HG02981 (cell line): ENCODE measurements at regions not wholly inside any gene's neighbourhood (a gene's known extent, or its start where the extent isn't known, plus 50 kb on each side); places are given as distances from the start of the nearest gene placed in this dataset.
"Not testable (repeated sequence)": the region's sequence is repeated elsewhere in the genome, so short reads cannot be mapped to it uniquely, and the experiment has no call there.

ENCODE experiments used
- ATAC-seq: cut with Tn5 transposase; IDR thresholded peaks from one replicate; pipeline ENCODE4 v1.9.1; 2021; ENCODE audit warnings: mild to moderate bottlenecking, moderate library complexity; ENCODE audit not compliant: unreplicated experiment

DNA sequence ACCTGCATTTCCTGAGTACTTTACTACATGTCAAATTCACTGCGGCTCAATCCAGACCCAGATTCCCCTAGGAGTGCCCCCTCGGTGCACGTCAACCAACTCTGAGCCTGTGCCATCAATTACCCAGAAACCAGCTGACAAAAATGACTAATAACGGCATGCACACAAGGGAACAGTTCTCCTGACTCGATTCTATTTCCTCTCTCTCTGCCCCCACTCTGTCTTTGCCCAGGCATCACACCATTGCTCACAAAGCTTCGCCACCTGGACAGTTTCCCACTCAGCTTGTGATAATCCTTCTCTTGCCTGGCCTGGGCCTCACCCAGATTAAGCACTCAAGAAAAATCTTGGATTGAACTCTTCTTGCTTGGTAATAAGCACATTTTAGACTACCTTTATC, 115.3 kb upstream of the NDUFV2 start:
- ATAC-seq, result no peak

- peak; percentile 68 for ATAC-seq
Measured at GRCh38 chr18:8988260-8988871, 114.1 kb upstream of the NDUFV2 start.

DNA sequence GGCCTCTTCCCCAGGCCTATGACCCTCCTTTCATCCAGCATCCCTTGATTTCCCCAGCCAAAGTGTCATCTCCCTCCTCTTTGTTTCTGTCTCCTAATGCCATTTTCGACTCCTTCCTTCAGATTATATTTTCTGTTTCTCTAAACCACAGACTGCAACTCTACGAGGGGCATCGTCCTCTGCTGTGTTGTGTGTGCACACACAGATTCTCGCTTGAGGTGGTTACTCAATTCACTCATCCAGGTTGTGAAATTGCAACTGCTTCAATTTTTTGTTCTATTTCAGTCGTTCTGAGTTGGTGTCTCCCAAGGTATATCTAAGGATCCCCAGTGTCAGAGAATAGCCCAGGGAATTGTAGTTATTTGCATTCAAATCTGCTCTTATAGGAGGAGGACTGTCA, 113.5 kb upstream of the NDUFV2 start:
- no peak for ATAC-seq

GRCh38 chr18:8989855-8990254, 112.6 kb upstream of the NDUFV2 start:
- ATAC-seq, result no peak

DNA sequence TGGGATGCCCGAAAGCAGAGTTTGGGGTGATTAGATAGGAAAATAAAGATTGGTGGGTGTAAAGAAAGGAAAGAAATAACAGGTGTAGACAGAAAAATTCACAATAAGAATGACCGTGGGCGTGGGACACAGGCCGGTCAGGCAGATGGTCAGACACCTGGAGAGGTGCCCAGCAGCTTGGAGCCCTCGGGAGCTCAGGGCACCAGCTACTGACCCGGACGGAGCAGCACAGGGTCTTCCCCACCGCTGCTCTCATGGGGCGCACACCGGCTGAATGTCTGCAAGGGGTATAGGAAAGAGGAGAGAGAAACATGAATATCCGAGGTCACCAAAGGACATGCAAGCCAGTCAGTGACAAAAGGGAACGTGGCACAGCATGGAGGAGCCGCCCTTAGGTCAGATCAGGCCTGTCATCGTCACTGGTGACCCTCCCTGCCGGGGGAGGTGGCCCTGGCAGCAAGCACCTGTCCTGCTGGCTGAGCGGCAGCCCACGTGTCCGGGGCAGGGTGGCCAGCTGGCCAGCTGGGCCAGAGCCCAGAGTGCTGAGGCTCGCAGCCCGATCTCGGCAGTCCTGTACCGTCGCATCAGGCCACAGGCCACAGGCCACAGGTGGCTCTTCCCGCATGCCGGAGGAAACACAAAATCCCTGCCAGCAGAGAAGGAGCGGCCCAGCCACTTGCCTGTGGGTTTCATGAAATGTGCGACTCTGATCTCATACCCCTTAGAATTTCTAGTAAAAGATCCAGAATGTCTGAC, 112.0 kb upstream of the NDUFV2 start:
- ATAC-seq, result no peak

GRCh38 chr18:8991155-8991554, 111.3 kb upstream of the NDUFV2 start:
- no peak for ATAC-seq

DNA sequence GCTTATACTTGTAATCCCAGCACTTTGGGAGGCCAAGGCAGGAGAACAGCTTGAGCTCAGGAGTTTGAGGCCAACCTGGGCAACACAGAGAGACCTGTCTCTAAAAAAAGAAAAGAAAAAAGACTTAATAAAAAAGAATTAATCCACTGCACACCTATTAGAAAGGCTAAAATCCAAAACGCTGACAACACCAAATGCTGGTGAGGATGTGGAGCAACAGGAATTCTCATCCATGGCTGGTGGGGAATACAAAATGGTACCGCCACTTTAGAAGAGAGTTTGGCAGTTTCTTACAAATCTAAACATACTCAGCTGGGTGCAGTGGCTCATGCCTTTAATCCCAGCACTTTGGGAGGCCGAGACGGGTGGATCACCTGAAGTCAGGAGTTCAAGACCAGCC, 110.0 kb upstream of the NDUFV2 start:
- ATAC-seq, result not testable (repeated sequence)

DNA sequence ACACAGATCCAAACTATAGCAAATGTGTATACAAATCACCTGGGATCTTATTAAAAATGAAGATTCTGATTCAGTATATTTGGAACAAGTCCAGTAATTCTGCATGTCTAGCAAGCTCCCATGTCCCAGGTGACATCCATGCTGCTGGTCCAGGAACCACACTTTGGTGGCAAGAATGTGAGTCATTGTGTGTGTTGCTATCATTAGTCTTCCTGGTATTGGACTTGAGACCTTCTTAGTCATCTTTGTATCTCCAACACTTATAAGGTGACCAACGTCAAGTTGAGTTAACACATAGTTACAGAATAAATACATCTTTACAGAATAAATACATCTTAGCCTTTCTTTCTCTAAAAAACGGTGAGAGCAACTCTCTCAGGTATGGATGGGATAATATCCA, 107.9 kb upstream of the NDUFV2 start:
- no peak for ATAC-seq

GRCh38 chr18:8995096-8995495, 107.4 kb upstream of the NDUFV2 start:
- no peak for ATAC-seq

DNA sequence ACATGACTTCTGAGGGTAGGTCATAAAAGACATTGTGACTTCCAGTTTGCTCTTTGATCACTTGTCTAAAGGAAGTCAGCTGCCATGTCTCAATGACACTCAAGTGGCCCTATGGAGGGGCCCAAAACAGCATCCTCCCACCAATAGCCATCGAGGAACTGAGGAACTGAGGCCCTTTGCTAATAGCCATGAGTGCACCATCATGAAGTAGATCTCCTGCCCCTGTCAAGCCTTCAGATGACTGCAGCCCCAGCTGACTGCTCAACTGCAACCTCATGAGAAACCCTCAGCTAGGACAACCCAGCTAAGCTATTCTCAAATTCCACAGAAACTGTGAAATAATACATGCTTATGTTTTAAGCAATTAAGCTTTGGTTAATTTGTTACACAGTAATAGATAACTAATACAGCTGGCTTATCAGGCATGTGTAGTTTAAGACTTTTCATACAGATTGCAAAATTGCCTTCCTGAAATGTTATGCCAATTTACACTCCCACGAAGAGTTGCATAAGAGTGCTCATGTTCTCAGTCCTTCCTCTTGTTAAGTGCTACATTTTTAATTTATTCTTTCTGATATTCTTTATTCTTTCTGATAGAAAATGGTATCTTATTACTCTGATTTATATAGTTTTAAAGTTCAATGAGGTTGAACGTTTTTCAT, 105.6 kb upstream of the NDUFV2 start:
- no peak for ATAC-seq

DNA sequence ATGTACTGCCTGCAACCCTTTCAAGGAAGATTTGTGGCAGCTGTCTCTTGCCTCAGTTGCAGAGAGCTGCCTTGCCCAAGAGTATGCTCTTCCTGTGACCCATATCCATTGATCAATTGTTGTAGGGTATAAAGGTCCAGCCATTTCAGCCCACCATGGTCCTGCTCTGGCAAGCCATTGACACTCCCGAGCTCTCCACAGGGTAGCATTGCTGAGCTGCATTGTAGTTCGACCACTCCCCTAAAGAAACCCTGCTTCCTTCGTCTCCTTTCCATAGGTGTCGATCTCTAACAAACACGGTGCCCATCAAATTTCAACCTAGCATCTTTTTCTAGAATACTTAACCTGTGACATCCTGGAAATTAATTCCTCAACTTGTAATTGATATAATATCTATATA, 104.9 kb upstream of the NDUFV2 start:
- no peak for ATAC-seq

DNA sequence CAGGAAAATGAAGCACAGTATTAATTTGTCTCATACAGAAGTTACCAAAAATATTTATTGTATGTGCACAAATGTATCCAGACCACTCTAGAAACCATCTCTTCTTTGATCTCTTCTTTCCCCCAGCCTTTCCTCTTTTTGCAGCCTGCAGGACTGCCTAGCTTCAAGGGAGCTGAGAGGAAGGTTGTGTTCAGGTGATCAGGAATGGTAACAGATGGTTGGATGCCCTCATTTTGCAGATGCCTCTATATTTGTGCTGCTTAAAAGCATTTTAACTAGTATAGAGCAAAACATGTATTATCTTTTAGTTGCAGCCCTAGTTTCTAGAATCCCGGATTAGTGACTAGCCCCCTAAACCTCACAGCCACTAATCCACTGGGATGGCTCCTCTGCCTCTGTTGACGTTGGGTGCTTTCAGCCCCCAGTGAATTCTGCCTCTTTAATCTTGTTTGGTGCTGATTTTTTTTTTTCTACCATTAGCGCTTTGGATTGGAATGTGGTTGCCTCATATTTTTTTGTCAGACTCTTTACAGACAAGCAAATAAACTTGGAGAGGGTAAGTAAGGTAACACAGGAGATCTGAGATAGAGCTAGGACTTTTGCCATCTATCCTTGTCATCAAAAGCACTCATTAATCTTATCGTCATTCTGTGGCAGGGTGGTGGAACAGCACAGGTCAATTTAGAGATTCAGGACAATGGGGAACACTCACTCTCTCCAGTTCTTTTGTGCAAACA, 103.8 kb upstream of the NDUFV2 start:
- ATAC-seq, result no peak

GRCh38 chr18:8999872-9000271, 102.6 kb upstream of the NDUFV2 start:
- ATAC-seq, result no peak

DNA sequence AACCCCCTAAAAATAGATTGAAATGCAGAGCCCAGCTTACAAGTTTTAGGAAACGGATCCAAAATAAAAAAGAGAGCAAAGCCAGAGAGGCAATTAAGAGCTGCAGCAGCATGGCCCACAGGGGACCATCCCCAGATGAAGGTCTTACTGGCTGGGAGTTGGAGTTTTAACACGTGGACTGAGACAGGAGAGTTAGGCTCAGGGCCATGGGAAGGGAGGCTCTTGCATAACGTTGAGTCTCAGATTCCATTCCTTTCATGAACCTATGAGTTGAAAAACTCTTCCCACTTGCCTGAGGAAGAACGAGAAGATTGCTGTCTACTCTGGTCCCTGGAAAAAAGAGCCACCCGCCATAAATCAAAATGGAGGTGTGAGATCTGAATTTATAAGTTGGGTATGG, 101.8 kb upstream of the NDUFV2 start:
- ATAC-seq, result no peak

DNA sequence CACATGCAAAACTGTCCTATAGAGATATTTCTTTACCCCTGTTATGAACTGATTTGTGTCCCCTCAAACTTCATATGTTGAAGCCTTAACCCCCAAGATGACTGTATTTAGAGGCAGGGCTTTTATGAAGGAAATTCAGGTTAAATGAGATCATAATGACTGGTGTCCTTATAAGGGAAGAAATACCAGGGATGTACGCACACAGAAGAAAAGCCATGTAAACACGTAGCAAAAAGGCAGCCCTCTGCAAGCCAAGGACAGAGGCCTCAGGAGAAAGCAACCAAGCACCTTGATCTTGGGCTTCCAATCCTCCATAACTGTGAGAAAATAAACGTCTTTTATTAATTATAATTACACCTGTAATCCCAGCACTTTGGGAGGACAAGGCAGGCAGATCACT, 101.3 kb upstream of the NDUFV2 start:
- no peak for ATAC-seq

DNA sequence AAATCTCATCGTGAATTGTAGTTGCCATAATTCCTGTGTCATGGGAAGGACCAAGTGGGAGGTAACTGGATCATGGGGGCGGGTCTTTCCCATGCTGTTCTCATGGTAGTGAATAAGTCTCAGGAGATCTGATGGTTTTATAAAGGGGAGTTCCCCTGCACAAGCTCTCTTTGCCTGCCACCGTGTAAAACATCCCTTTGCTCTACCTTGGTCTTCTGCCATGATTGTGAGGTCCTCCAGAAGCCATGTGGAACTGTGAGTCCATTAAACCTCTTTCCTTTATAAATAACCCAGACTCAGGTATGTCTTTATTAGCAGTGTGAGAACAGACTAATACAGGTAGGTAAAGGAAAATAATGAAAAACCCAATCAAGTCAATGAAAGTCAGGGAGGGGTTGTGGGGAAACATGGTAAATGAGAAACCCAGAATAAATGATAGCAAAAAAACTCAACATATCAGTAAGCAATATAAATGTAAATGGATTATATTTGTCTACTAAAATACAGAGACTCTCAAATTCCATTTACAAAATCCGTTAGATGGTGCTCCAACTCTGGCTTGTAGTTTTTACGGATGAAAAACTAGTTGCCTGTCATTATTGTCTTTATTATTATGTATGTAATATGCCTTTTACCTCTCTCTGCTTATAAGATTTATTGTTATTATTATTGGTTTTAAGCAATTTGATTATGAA, 98.9 kb upstream of the NDUFV2 start:
- no peak for ATAC-seq

- not testable (repeated sequence) for ATAC-seq
Measured at GRCh38 chr18:9004308-9004707, 98.2 kb upstream of the NDUFV2 start.

DNA sequence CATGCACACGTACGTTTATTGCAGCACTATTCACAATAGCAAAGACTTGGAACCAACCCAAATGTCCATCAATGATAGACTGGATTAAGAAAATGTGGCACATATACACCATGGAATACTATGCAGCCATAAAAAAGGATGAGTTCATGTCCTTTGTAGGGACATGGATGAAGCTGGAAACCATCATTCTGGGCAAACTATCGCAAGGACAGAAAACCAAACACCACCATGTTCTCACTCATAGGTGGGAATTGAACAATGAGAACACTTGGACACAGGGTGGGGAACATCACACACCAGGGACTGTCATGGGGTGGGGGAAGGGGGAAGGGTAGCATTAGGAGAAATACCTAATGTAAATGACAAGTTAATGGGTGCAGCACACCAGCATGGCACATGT, 94.8 kb upstream of the NDUFV2 start:
- not testable (repeated sequence) for ATAC-seq

DNA sequence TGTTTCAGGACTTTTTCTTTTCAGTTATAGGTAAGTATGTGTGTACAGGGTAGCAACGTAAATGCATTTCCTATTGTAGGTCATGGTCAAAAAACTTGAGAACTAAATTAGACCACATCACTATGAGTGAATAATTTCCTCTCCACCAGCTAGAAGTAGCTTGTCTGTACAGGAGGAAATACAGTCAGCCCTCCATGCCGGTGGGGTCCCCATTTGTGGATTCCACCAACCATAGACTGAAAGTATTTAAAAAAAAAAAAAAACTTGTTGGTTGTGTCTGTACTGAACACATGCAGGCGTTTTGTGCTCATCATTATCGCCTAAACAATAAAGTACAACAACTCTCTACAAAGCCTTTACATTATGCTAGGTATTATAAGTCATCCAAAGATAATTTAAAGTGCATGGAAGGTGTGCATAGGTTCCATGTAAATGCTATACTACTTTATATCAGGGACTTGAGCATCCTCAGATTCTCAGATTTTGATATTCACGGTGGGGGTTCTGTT, 94.2 kb upstream of the NDUFV2 start:
- ATAC-seq, result no peak

- no peak for ATAC-seq
Measured at GRCh38 chr18:9008709-9009635, 93.5 kb upstream of the NDUFV2 start.
